Activated CD4-positive, alpha-beta T cell treated with anti-CD3 and anti-CD28 coated beads, Interleukin-2, amount 10 ng/mL, durations not matched to agents 7 days and 5 days (primary cell): ENCODE measurements at regions not wholly inside any gene's neighbourhood (a gene's known extent, or its start where the extent isn't known, plus 50 kb on each side); places are given as distances from the start of the nearest gene placed in this dataset.
A peak's percentile ranks its signal among the peaks of the same experiment; 100 is the strongest.

Experiments used
- CTCF ChIA-PET: fragments of 350-600 bp; sonication (Branson Sonifier 250); formaldehyde crosslinking; loops from one replicate; lab custom pipeline; 2021; ENCODE audit warnings: antibody characterized with exemption; lab: Charles Lee
- POLR2A ChIA-PET: fragments of 350-600 bp; sonication (Branson Sonifier 250); formaldehyde crosslinking; loops from one replicate; lab custom pipeline; 2021; ENCODE audit warnings: antibody characterized with exemption; lab: Charles Lee
- DNase-seq: peaks from one replicate; pipeline ENCODE4 v3.0.0-alpha.2; 2020
- H3K27ac Mint-ChIP-seq: one replicate; pipeline ENCODE4 v1.8.0; 2021; ENCODE audit warnings: mild to moderate bottlenecking, moderate library complexity, mixed read lengths
- H3K27me3 Mint-ChIP-seq: one replicate; pipeline ENCODE4 v1.8.0; 2021; ENCODE audit warnings: mixed read lengths
- H3K36me3 Mint-ChIP-seq: one replicate; pipeline ENCODE4 v1.8.0; 2021; ENCODE audit warnings: low read depth, mixed read lengths
- H3K4me1 Mint-ChIP-seq: one replicate; pipeline ENCODE4 v1.8.0; 2021; ENCODE audit warnings: mixed read lengths
- H3K4me3 Mint-ChIP-seq: one replicate; pipeline ENCODE4 v1.8.0; 2021; ENCODE audit warnings: mild to moderate bottlenecking, moderate library complexity, mixed read lengths
- H3K9me3 Mint-ChIP-seq: one replicate; pipeline ENCODE4 v1.8.0; 2021; ENCODE audit warnings: mixed read lengths

GRCh38 chr19:28457620-28458019 lies 755.3 kb downstream of the UQCRFS1 start:
- Mint-ChIP-seq H3K4me1 (peaks cover 45% of the 10 kb centered on the region), H3K9me3 (no peaks in the 10 kb centered on the region), H3K27ac (no peak overlapping the region), H3K4me3 (no peak overlapping the region), H3K27me3 (no peaks in the 10 kb centered on the region), H3K36me3 (no peaks in the 10 kb centered on the region)
- ChIA-PET POLR2A (no interaction called here), CTCF (no interaction called here)
- no peak for DNase-seq

- Mint-ChIP-seq H3K27ac (no peak overlapping the region), H3K36me3 (no peaks in the 10 kb centered on the region), H3K27me3 (no peaks in the 10 kb centered on the region), H3K9me3 (no peaks in the 10 kb centered on the region), H3K4me3 (no peak overlapping the region), H3K4me1 (peaks cover 39% of the 10 kb centered on the region)
- CTCF ChIA-PET = interaction anchor here (0.5 kb wide), 1 partner anchor 9 kb away, joined by 5 read pairs; no protein-coding TSS in a partner anchor
- POLR2A ChIA-PET = interaction anchor here (0.6 kb wide), 1 partner anchor 107 kb away, joined by 3 read pairs; no protein-coding TSS in a partner anchor
- DNase-seq = no peak
Observed at GRCh38 chr19:28456708-28457320, 756.1 kb downstream of the UQCRFS1 start.

- H3K9me3 Mint-ChIP-seq = no peaks in the 10 kb centered on the region
- POLR2A ChIA-PET = interaction anchor here (0.6 kb wide), 1 partner anchor 107 kb away, joined by 3 read pairs; no protein-coding TSS in a partner anchor
- H3K4me3 Mint-ChIP-seq = no peak overlapping the region
- no peak for DNase-seq
- H3K4me1 Mint-ChIP-seq = peaks cover 35% of the 10 kb centered on the region
- CTCF ChIA-PET = interaction anchor here (0.5 kb wide), 1 partner anchor 10 kb away, joined by 5 read pairs; no protein-coding TSS in a partner anchor
- H3K27ac Mint-ChIP-seq = no peak overlapping the region
- no peaks in the 10 kb centered on the region for H3K27me3 Mint-ChIP-seq
- H3K36me3 Mint-ChIP-seq = no peaks in the 10 kb centered on the region
Observed at GRCh38 chr19:28456252-28456651, 756.7 kb downstream of the UQCRFS1 start.

GRCh38 chr19:28454083-28454482 lies 758.9 kb downstream of the UQCRFS1 start:
- no peaks in the 10 kb centered on the region for H3K9me3 Mint-ChIP-seq
- POLR2A ChIA-PET = no interaction called here
- no peaks in the 10 kb centered on the region for H3K27me3 Mint-ChIP-seq
- CTCF ChIA-PET = no interaction called here
- no peak overlapping the region for H3K4me3 Mint-ChIP-seq
- no peak overlapping the region for H3K27ac Mint-ChIP-seq
- peaks cover 15% of the 10 kb centered on the region for H3K4me1 Mint-ChIP-seq
- DNase-seq = no peak
- no peaks in the 10 kb centered on the region for H3K36me3 Mint-ChIP-seq

GRCh38 chr19:28453420-28453819 lies 759.5 kb downstream of the UQCRFS1 start:
- H3K4me1 Mint-ChIP-seq = peaks cover 11% of the 10 kb centered on the region
- H3K36me3 Mint-ChIP-seq = no peaks in the 10 kb centered on the region
- POLR2A ChIA-PET = interaction anchor here (0.6 kb wide), 1 partner anchor 15 kb away, joined by 4 read pairs; no protein-coding TSS in a partner anchor
- no peak for DNase-seq
- no peak overlapping the region for H3K27ac Mint-ChIP-seq
- CTCF ChIA-PET = no interaction called here
- H3K27me3 Mint-ChIP-seq = no peaks in the 10 kb centered on the region
- H3K4me3 Mint-ChIP-seq = no peak overlapping the region
- no peaks in the 10 kb centered on the region for H3K9me3 Mint-ChIP-seq

GRCh38 chr19:28449803-28450202 lies 763.1 kb downstream of the UQCRFS1 start:
- no peak overlapping the region for H3K4me3 Mint-ChIP-seq
- no peak for DNase-seq
- no peaks in the 10 kb centered on the region for H3K27me3 Mint-ChIP-seq
- CTCF ChIA-PET = no interaction called here
- POLR2A ChIA-PET = no interaction called here
- H3K27ac Mint-ChIP-seq = no peak overlapping the region
- H3K4me1 Mint-ChIP-seq = peaks cover 6% of the 10 kb centered on the region
- H3K9me3 Mint-ChIP-seq = peaks cover 6% of the 10 kb centered on the region
- H3K36me3 Mint-ChIP-seq = no peaks in the 10 kb centered on the region

- ChIA-PET CTCF (no interaction called here), POLR2A (no interaction called here)
- Mint-ChIP-seq H3K27ac (no peak overlapping the region), H3K4me1 (peaks cover 10% of the 10 kb centered on the region), H3K36me3 (no peaks in the 10 kb centered on the region), H3K27me3 (no peaks in the 10 kb centered on the region), H3K9me3 (peaks cover 6% of the 10 kb centered on the region), H3K4me3 (no peak overlapping the region)
- no peak for DNase-seq
Observed at GRCh38 chr19:28446511-28446910, 766.4 kb downstream of the UQCRFS1 start.

GRCh38 chr19:28445826-28446225 lies 767.1 kb downstream of the UQCRFS1 start:
- no peak overlapping the region for H3K27ac Mint-ChIP-seq
- CTCF ChIA-PET = no interaction called here
- no peak overlapping the region for H3K4me3 Mint-ChIP-seq
- no peaks in the 10 kb centered on the region for H3K27me3 Mint-ChIP-seq
- H3K4me1 Mint-ChIP-seq = peaks cover 10% of the 10 kb centered on the region
- DNase-seq = no peak
- POLR2A ChIA-PET = no interaction called here
- no peaks in the 10 kb centered on the region for H3K36me3 Mint-ChIP-seq
- peaks cover 6% of the 10 kb centered on the region for H3K9me3 Mint-ChIP-seq

- Mint-ChIP-seq H3K27ac (no peak overlapping the region), H3K9me3 (peaks cover 6% of the 10 kb centered on the region), H3K4me3 (no peak overlapping the region), H3K27me3 (peaks cover 3% of the 10 kb centered on the region), H3K36me3 (no peaks in the 10 kb centered on the region), H3K4me1 (peaks cover 10% of the 10 kb centered on the region)
- DNase-seq = no peak
- ChIA-PET POLR2A (no interaction called here), CTCF (interaction anchor here (0.7 kb wide), 1 partner anchor 35 kb away, joined by 7 read pairs; no protein-coding TSS in a partner anchor)
Observed at GRCh38 chr19:28444362-28444761, 768.6 kb downstream of the UQCRFS1 start.

- POLR2A ChIA-PET = no interaction called here
- CTCF ChIA-PET = no interaction called here
Observed at GRCh38 chr19:28443361-28443760, 769.6 kb downstream of the UQCRFS1 start.

GRCh38 chr19:28437390-28438346 lies 775.3 kb downstream of the UQCRFS1 start:
- peaks cover 2% of the 10 kb centered on the region for H3K36me3 Mint-ChIP-seq
- no peak overlapping the region for H3K27ac Mint-ChIP-seq
- H3K4me3 Mint-ChIP-seq = no peak overlapping the region
- peaks cover 3% of the 10 kb centered on the region for H3K27me3 Mint-ChIP-seq
- DNase-seq = no peak
- peaks cover 34% of the 10 kb centered on the region for H3K4me1 Mint-ChIP-seq
- H3K9me3 Mint-ChIP-seq = peaks cover 11% of the 10 kb centered on the region
- CTCF ChIA-PET = no interaction called here
- POLR2A ChIA-PET = interaction anchor here (0.5 to 0.6 kb wide), 3 partner anchors 16 to 289 kb away, joined by 3 to 5 read pairs (median 4); no protein-coding TSS in a partner anchor

More at GRCh38 chr19:28443361-28443760, 769.6 kb downstream of the UQCRFS1 start:
- H3K9me3 Mint-ChIP-seq = peaks cover 6% of the 10 kb centered on the region
- no peak overlapping the region for H3K4me3 Mint-ChIP-seq
- H3K4me1 Mint-ChIP-seq = peaks cover 10% of the 10 kb centered on the region
- H3K36me3 Mint-ChIP-seq = no peaks in the 10 kb centered on the region
- no peak overlapping the region for H3K27ac Mint-ChIP-seq
- peaks cover 3% of the 10 kb centered on the region for H3K27me3 Mint-ChIP-seq
- DNase-seq = no peak

GRCh38 chr19:28436320-28436719 lies 776.6 kb downstream of the UQCRFS1 start:
- Mint-ChIP-seq H3K36me3 (peaks cover 2% of the 10 kb centered on the region), H3K4me3 (no peak overlapping the region), H3K4me1 (peaks cover 30% of the 10 kb centered on the region), H3K27me3 (peaks cover 3% of the 10 kb centered on the region), H3K9me3 (peaks cover 16% of the 10 kb centered on the region), H3K27ac (peak overlapping the region; percentile 76)
- DNase-seq = no peak
- ChIA-PET CTCF (interaction anchor here (0.7 kb wide), 1 partner anchor 72 kb away, joined by 3 read pairs; no protein-coding TSS in a partner anchor), POLR2A (interaction anchor here (0.7 kb wide), 1 partner anchor 98 kb away, joined by 3 read pairs; no protein-coding TSS in a partner anchor)
